IMR-90 (cell line): ENCODE measurements at regions not wholly inside any gene's neighbourhood (a gene's known extent, or its start where the extent isn't known, plus 50 kb on each side); places are given as distances from the start of the nearest gene placed in this dataset.

Experiments used
- BHLHE40 ChIP-seq: fragments of 150-350 bp; IDR thresholded peaks from 2 replicates; pipeline ENCODE4 v1.6.1; 2016; ENCODE audit warnings: mild to moderate bottlenecking, low read depth, low read length
- CEBPB ChIP-seq: IDR thresholded peaks from 2 replicates; pipeline ENCODE4 v1.6.1; 2012; ENCODE audit warnings: low read depth, low read length, improper control_type of control experiment
- CHD1 ChIP-seq: IDR thresholded peaks from 2 replicates; pipeline ENCODE4 v1.6.1; 2012; ENCODE audit warnings: low read depth, low read length, improper control_type of control experiment
- CTCF ChIP-seq: conservative IDR thresholded peaks from 2 replicates; pipeline ENCODE4 v1.5.1; 2012; ENCODE audit warnings: mild to moderate bottlenecking, low read depth, low read length, improper control_type of control experiment
- ELK1 ChIP-seq: fragments of 150-350 bp; IDR thresholded peaks from 2 replicates; pipeline ENCODE4 v1.6.1; 2016; ENCODE audit warnings: low read depth, mild to moderate bottlenecking, low read length, moderate library complexity, borderline replicate concordance
- MAFK ChIP-seq: IDR thresholded peaks from 2 replicates; pipeline ENCODE4 v1.6.1; 2012; ENCODE audit warnings: low read depth, low read length, improper control_type of control experiment
- MAZ ChIP-seq: IDR thresholded peaks from 2 replicates; pipeline ENCODE4 v1.6.1; 2012; ENCODE audit warnings: low read depth, mild to moderate bottlenecking, low read length, improper control_type of control experiment, moderate library complexity, borderline replicate concordance
- MXI1 ChIP-seq: IDR thresholded peaks from 2 replicates; pipeline ENCODE4 v1.6.1; 2012; ENCODE audit warnings: low read depth, mild to moderate bottlenecking, low read length, moderate library complexity, borderline replicate concordance
- POLR2A ChIP-seq: IDR thresholded peaks from 2 replicates; pipeline ENCODE4 v1.6.1; 2012; ENCODE audit warnings: mild to moderate bottlenecking, low read depth, low read length
- RCOR1 ChIP-seq: IDR thresholded peaks from 2 replicates; pipeline ENCODE4 v1.6.1; 2012; ENCODE audit warnings: mild to moderate bottlenecking, low read length, improper control_type of control experiment; ENCODE audit not compliant: insufficient replicate concordance
- RFX5 ChIP-seq: IDR thresholded peaks from 2 replicates; pipeline ENCODE4 v1.8.0; 2012; ENCODE audit warnings: low read depth, mild to moderate bottlenecking, low read length, moderate library complexity
- USF2 ChIP-seq: fragments of 150-350 bp; IDR thresholded peaks from 2 replicates; pipeline ENCODE4 v1.6.1; 2017; ENCODE audit warnings: mild to moderate bottlenecking, antibody characterized with exemption, low read length, low read depth

GRCh38 chr11:130616573-130616972, 168.1 kb downstream of the ADAMTS15 start:
- TF ChIP-seq CTCF (no peak), RCOR1 (no peak), POLR2A (no peak), CEBPB (no peak), MXI1 (no peak), USF2 (no peak), ELK1 (no peak), RFX5 (no peak), CHD1 (no peak), MAZ (no peak), BHLHE40 (no peak), MAFK (no peak)
